Renal cortical epithelial cell (primary cell): ENCODE measurements at regions not wholly inside any gene's neighbourhood (a gene's known extent, or its start where the extent isn't known, plus 50 kb on each side); places are given as distances from the start of the nearest gene placed in this dataset.

Experiments used
- DNase-seq: peaks from one replicate; pipeline ENCODE4 v3.0.0-alpha.2; 2011; ENCODE audit warnings: low read depth

GRCh38 chr10:35745617-35746403 is 103.7 kb upstream of the FZD8 start:
- DNase-seq: no peak

DNA sequence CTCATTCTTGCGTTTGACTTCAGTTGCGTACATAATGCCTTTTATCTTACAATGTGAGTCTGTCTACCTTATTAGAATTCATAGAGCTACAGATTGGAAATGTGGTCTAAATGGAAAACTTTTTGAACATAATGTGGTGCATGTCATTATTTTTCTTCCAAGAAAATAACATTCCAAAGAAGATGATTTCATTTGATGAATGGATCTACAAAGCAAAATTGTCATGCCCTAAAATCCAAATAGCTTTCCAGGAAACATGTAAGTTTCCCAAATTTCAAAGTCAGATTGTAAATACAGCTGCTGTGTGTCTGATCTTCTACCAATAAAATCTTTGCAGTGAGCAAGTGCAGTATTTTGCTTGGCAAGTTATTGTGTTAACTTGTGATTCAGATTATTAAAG is 101.8 kb upstream of the FZD8 start:
- DNase-seq: no peak

- no peak for DNase-seq
Measured at GRCh38 chr10:35743351-35743750, 101.3 kb upstream of the FZD8 start.

- DNase-seq: peak; percentile 75
Measured at GRCh38 chr10:35739998-35740397, 97.9 kb upstream of the FZD8 start.

DNA sequence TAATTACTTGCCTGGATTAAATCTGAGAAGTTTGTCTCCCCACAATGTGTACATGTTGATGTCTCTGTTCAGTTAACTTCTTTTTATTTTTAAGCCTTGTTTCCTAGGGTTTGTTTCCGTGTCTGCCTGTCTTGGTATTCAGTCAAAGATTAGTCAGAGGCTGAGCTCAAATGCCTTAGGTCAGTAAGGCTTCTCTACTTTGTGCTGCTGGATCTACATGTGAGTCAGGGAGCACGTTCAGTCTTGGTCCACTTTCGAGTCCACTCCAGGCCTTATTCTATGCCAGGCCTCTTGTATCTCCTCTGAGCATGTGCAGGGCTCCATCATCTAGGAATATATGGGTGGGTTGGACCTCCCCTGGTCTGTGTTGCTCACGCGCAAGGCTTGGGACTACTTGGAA is 93.3 kb upstream of the FZD8 start:
- DNase-seq: peak; percentile 72

DNA sequence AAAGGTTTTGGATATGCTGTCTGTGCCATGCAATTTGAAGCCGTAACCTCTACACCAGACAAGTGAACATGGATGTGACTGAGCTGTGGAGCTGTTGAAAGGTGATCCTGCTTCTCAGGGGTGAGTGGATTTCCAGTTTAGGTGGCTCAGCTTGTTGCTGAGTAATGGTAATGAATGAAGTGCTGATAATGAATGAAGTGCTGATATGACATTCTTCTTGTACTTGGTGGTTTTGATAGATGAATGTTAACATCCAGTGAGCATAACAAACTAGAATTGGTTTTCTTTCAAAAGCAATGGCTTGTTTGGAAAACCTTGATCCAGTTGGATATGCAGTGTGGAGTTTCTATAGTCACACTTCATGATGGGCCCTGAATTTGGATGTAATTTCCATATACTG is 89.7 kb upstream of the FZD8 start:
- no peak for DNase-seq

DNA sequence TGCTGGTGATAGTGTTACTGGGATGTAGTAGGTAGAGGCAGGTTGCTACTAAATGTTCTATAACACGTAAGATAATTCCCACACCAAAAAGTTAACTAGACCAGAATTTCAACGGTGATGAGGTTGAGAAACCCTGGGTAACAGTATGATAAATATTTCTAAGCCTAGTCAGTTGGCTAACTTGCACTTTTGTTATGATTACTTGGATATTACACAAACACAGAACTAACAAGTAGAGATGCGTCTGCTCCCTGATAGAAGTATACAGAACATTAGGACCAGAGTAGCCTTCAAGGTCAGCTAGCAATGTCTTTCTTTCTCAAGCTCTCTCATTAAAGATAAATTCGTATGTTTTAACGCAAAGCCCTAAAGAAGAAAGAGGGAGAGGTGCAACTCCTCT is 86.2 kb upstream of the FZD8 start:
- no peak for DNase-seq

GRCh38 chr10:35726846-35727245 is 84.8 kb upstream of the FZD8 start:
- peak; percentile 13 for DNase-seq

GRCh38 chr10:35723992-35724391 is 81.9 kb upstream of the FZD8 start:
- DNase-seq: no peak

GRCh38 chr10:35723059-35723458 is 81.0 kb upstream of the FZD8 start:
- DNase-seq: no peak

DNA sequence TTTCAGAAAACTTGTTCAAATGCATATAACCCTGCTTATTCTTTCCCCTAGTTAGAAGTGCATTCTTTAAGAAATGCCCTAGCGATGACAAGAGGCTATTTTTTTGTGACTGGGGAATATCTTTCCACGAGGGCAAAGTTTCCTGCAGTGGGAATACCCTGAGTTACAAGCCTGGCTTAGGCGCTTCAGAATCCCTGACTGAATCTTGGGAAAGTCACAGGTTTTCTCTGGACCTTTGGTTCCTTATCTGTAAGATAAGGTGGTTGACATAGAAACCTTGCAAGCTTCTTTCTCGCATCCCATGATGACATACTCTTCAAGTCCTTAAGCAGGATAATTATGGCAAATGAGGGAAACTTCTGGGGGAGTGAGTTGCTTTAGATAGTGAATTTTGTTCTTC is 80.5 kb upstream of the FZD8 start:
- DNase-seq: no peak

DNA sequence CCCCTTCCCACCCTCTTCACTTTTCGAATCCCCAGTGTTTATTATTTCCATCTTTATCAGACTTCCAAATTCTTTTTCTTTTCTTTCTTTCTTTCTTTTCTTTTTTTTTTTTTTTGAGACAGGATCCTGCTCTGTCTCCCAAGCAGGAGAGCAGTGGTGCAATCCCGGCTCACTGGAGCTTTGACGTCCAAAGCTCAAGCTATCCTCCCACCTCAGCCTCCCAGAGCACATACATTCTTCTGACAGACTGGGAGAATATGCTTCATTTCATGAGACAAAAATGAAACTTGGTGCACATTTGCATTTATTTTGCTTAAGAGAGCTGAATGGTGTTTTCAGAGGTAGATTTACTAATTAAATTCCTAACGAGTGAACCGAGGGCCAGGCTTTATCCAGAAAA is 80.1 kb upstream of the FZD8 start:
- DNase-seq: no peak

DNA sequence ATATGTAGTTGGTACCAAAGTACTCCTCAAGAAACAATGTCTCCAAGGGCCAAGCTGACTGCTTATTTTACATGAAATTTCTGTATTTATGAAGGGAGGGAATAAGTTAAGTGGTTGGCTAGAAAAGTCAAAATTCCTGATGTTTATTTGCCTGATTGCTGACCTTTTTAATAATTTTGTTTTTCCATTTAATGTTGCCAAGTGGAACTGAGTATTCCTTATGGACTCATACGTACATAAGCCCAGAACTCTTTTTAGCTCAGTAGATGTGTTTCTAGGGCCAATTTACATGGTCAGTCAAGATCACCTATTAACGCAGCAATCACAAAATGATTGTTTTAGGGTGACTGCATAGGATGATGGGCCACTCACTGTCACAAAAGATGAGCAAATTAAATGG is 78.3 kb upstream of the FZD8 start:
- no peak for DNase-seq

- peak; percentile 83 for DNase-seq
Measured at GRCh38 chr10:35716776-35717175, 74.7 kb upstream of the FZD8 start.

- DNase-seq: no peak
Measured at GRCh38 chr10:35712486-35712885, 70.4 kb upstream of the FZD8 start.

DNA sequence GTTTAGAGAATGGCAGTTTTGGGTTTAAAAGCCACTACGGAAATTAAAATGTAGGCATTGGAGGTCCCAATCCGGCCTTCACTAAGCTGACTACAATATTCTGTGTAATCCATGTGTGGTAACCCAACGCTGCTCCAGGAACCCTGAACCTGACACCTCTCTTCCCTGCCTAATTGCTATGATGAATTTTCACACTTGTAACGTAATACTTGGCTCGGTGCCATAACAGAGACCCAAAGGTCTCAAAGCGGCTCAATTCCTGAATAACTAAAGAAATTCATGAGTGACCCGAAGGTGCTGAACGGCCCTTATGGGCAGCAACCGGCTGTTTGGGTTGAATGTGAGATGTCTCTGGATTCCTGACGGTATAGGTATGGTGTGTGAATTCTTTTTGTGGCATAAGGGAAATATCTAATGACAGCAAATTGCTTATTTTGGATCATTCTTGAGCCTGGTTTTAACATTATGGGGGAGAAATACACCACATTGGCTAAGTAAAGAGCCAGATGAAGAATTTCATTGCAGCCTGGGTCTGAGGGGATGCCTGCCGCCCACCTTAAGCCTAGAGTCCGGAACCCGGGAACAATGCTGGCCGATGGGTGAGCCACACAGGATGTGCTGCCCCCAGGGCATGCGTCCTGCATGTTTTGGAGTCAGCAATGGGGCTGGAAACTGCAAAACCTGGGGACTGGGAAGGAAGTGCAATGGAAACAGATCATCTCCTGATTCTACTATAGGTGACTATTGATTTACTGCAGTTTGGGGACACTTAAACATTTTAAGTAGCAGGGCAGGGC is 69.7 kb upstream of the FZD8 start:
- DNase-seq: no peak

DNA sequence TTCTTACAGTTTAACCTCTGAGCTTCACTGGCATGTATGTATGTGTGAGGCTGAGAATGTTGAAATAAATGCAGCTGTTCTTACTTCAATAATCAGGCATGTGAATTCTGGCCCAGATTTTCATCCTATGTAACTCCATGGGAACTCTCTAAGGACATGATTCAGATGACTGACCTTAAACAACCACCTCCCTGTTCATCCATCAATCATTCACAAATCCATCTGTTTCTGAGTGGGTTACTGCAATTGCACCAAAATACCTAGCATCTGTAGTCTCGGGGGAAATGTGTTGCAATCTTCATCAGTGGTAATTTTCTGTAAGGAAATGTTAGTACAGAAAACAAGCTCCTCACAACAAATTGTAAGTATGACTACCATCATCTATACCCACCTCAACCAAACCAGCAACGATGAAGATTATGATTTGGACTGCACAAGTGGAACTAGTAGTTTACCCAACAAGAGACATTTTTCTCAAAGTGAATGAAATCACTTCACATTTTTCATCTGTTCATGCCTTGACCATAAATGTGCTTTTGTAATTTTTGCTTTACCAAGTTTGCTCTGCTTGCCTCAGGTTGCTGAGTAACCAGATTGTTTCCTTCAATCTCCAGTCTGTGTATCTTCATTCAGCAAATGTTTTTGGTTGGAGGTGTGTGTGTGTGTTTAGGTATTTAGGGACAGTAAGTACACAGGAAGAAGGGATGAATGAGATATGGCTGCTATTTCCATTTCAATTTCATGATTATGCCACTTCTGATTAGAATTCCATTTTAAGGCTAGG is 65.7 kb upstream of the FZD8 start:
- DNase-seq: peak; percentile 92

DNA sequence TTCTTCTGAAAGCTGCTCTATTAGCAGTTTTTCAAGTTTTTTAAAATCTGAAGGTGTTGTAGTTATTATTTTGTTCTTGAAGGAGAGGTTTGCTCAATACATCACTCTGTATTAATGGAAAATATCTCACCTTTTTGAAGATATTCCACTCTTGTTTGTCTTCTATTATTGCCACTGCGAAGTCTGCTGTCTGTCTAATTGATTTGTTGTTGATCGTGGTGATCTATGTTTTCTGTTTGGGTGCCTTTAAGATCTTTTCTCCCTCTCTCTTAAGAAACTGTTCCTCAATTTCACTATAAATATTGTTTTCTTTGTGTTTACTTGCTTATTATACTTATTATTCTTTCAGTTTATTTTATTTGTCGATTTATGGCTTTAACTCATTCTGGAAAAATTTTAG is 64.9 kb upstream of the FZD8 start:
- no peak for DNase-seq

DNA sequence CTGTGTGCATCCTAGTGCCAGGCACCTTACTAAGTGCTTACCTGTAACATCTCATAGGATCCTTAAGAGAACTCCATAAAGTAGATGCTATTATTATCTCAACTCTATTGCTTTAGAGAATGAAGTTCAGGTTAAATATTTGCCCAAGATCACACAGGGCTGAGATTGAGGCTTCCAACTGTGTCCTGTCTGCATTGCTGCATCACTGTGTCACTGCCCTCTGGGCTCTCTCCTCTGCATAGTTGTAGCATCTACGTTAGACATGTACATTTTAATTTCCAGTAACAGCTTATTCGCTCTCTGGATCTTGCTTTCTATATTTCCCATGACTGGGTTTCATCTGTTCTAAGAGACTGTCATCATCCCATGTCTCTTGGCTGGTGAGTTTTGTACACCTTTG is 63.6 kb upstream of the FZD8 start:
- DNase-seq: peak; percentile 73

DNA sequence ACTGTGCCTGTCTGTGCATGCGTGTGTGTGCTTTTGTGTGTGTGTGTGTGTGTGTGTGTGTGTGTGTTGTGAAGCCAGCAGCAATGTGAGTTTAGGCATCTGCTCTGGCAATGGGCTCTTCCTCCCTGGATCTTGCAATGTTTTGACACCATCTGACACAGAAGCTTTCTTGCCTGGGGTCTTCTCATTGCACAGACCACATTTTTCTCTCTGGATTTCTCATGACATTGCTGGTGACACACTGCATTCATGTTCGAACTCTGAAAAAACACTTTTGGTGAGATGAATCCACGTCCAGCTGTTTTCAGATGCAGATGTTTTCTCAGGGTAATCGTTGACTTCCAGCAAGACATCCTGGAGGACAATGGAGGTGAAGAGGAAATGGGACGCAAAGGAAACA is 63.0 kb upstream of the FZD8 start:
- DNase-seq: no peak

- no peak for DNase-seq
Measured at GRCh38 chr10:35704401-35704800, 62.3 kb upstream of the FZD8 start.

- DNase-seq: no peak
Measured at GRCh38 chr10:35700487-35700882, 58.4 kb upstream of the FZD8 start.
